Uterus (tissue), 3 donors: ENCODE measurements at regions not wholly inside any gene's neighbourhood (a gene's known extent, or its start where the extent isn't known, plus 50 kb on each side); places are given as distances from the start of the nearest gene placed in this dataset.

ENCODE experiments used
- DNase-seq, 2 donors: peaks; one replicate each; pipeline ENCODE4 v3.0.0-alpha.2; 2019 to 2020
- H3K27ac ChIP-seq, 2 donors: fragments of 200-600 bp; sonication (generic); 1 replicate in 1 of 2; 2 replicates in 1 of 2; pipeline ENCODE4 v1.5.1; 2016 to 2018
- H3K27me3 ChIP-seq, 2 donors: fragments of 200-600 bp; sonication (generic); one replicate each; pipeline ENCODE4 v1.5.1; 2018 to 2019; ENCODE audit warnings: control low read depth in 1 of 2
- H3K36me3 ChIP-seq, 2 donors: fragments of 200-600 bp; sonication (generic); one replicate each; pipeline ENCODE4 v1.5.1; 2019; ENCODE audit warnings: control low read depth in 1 of 2
- H3K4me1 ChIP-seq, 2 donors: fragments of 200-600 bp; sonication (generic); one replicate each; pipeline ENCODE4 v1.5.1; 2018 to 2019; ENCODE audit warnings: control low read depth in 1 of 2
- H3K4me3 ChIP-seq, 2 donors: fragments of 200-600 bp; sonication (generic); 1 replicate in 1 of 2; 2 replicates in 1 of 2; pipeline ENCODE4 v1.5.1; 2018 to 2019; ENCODE audit warnings: mild to moderate bottlenecking in 1 of 2
- H3K9me3 ChIP-seq, 2 donors: fragments of 200-600 bp; sonication (generic); one replicate each; pipeline ENCODE4 v1.5.1; 2019; ENCODE audit warnings: control low read depth in 1 of 2
- POLR2A ChIP-seq, 2 donors: fragments of 450-650 bp; IDR thresholded peaks; one replicate each; pipeline ENCODE4 v1.6.1; 2016; ENCODE audit warnings: antibody characterized with exemption in 2 of 2, mild to moderate bottlenecking in 1 of 2, moderate library complexity in 1 of 2
- intact Hi-C: fragments of 100-400 bp; cut with DNase I; formaldehyde crosslinking; loops from one replicate; pipeline ENCODE4 v1.15.1; 2023; ENCODE audit warnings: low total_unique reads
- TF ChIP-seq, protein P1 (sequence below), 4 experiments: fragments of 200-600 bp in 2 of 4; fragments of 450-650 bp in 2 of 4; sonication (generic) in 2 of 4; IDR thresholded peaks; one replicate each; pipeline ENCODE4 v1.5.1; 2016 to 2019; ENCODE audit warnings: antibody characterized with exemption in 4 of 4, mild to moderate bottlenecking in 2 of 4, moderate library complexity in 1 of 4
- donor health status: DM: yes; HTN: yes; CAD: no.

- Histone ChIP-seq H3K4me1 (no peaks in the 10 kb centered on the region), H3K36me3 (no peaks in the 10 kb centered on the region), H3K9me3 (no peaks in the 10 kb centered on the region), H3K27ac (no peak overlapping the region), H3K4me3 (no peak overlapping the region), H3K27me3 (no peaks in the 10 kb centered on the region)
- intact Hi-C loops = no loop called here
- TF ChIP-seq, protein P1, sequence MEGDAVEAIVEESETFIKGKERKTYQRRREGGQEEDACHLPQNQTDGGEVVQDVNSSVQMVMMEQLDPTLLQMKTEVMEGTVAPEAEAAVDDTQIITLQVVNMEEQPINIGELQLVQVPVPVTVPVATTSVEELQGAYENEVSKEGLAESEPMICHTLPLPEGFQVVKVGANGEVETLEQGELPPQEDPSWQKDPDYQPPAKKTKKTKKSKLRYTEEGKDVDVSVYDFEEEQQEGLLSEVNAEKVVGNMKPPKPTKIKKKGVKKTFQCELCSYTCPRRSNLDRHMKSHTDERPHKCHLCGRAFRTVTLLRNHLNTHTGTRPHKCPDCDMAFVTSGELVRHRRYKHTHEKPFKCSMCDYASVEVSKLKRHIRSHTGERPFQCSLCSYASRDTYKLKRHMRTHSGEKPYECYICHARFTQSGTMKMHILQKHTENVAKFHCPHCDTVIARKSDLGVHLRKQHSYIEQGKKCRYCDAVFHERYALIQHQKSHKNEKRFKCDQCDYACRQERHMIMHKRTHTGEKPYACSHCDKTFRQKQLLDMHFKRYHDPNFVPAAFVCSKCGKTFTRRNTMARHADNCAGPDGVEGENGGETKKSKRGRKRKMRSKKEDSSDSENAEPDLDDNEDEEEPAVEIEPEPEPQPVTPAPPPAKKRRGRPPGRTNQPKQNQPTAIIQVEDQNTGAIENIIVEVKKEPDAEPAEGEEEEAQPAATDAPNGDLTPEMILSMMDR (IDR thresholded peaks at IDR 0.05) = no peak
- no peak for TF ChIP-seq POLR2A (IDR thresholded peaks at IDR 0.05)
- no peak for DNase-seq
These were observed 143.5 kb upstream of the EGLN3 start for GRCh38 chr14:34094384-34094783.

- no peak for TF ChIP-seq POLR2A (IDR thresholded peaks at IDR 0.05)
- TF ChIP-seq, protein P1 (IDR thresholded peaks at IDR 0.05) = no peak
- no peaks in the 10 kb centered on the region for H3K36me3 ChIP-seq
- no peak overlapping the region for H3K4me3 ChIP-seq
- no peak overlapping the region for H3K27ac ChIP-seq
- no peaks in the 10 kb centered on the region for H3K9me3 ChIP-seq
- no peaks in the 10 kb centered on the region for H3K27me3 ChIP-seq
- DNase-seq = no peak
- intact Hi-C loops = no loop called here
- no peaks in the 10 kb centered on the region for H3K4me1 ChIP-seq
These were observed 143.0 kb upstream of the EGLN3 start for GRCh38 chr14:34093883-34094282.

DNA sequence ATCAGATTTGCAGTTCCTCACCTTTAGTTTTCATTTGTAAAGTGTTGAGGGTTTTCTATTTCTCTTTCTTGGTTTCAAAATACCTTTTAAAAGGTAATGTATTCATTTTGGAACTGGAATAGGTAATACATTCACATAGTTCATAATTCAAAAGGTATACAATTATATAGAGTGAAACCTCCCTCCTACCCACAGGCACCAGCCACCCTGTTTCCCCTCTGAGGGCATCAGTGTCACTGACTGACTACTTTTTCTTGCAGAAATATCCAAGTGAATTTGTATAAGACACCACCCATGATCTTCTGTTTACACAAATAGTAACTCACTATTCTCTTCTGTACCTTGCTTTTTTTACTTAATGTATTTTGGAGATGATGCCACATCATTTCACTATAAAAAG lies 139.6 kb upstream of the EGLN3 start:
- Histone ChIP-seq H3K27me3 (no peaks in the 10 kb centered on the region), H3K4me1 (no peaks in the 10 kb centered on the region), H3K36me3 (no peaks in the 10 kb centered on the region), H3K4me3 (no peak overlapping the region), H3K9me3 (no peaks in the 10 kb centered on the region), H3K27ac (no peak overlapping the region)
- no peak for DNase-seq
- intact Hi-C loops = no loop called here
- TF ChIP-seq, protein P1 (IDR thresholded peaks at IDR 0.05) = no peak
- TF ChIP-seq POLR2A (IDR thresholded peaks at IDR 0.05) = no peak

DNA sequence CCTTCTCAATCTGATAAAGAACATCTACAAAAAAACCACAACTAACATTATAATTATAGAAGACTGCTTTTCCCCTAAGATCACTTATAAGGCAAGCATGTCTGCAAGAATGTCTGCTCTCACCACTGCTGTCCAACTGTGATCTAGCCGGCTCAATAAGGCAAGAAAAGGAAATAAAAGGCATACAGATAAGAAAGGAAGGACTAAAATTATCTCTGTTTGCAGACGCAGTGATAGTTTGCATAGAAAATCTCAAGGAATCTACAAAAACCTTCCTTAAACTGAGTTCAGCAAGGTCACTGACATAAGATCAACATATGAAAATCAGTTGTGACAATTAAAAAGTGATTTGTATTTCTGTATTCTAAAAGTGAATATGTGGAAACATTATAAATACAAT lies 138.0 kb upstream of the EGLN3 start:
- TF ChIP-seq, protein P1 (IDR thresholded peaks at IDR 0.05) = no peak
- TF ChIP-seq POLR2A (IDR thresholded peaks at IDR 0.05) = no peak
- Histone ChIP-seq H3K27me3 (no peaks in the 10 kb centered on the region), H3K9me3 (no peaks in the 10 kb centered on the region), H3K27ac (no peak overlapping the region), H3K36me3 (no peaks in the 10 kb centered on the region), H3K4me1 (no peaks in the 10 kb centered on the region), H3K4me3 (no peak overlapping the region)
- no peak for DNase-seq
- intact Hi-C loops = no loop called here

DNA sequence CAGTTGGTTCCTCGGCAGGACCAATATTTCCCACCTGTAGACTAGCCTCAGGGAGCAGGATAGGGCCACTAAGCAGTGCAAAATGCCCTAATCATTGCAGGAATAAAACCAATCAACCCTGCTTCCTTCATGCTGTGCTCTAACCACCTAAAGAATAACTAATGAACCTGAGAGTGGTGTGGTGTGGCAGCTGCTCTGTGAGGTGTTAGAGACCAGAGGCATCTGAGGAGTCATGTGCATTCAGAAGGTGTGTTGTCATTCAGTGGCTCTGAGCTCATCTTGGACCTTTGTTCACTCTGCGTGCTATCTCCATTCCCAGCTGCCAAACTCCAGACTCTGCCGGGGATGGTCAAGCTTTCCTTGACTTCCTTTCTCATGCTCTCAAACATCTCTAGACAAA lies 136.7 kb upstream of the EGLN3 start:
- Histone ChIP-seq H3K4me1 (no peaks in the 10 kb centered on the region), H3K36me3 (no peaks in the 10 kb centered on the region), H3K27me3 (no peaks in the 10 kb centered on the region), H3K9me3 (no peaks in the 10 kb centered on the region), H3K4me3 (no peak overlapping the region), H3K27ac (no peak overlapping the region)
- no peak for DNase-seq
- TF ChIP-seq, protein P1 (IDR thresholded peaks at IDR 0.05) = no peak
- no peak for TF ChIP-seq POLR2A (IDR thresholded peaks at IDR 0.05)
- intact Hi-C loops = no loop called here
